ENCODE measurements at regions not wholly inside any gene's neighbourhood (a gene's known extent, or its start where the extent isn't known, plus 50 kb on each side); places are given as distances from the start of the nearest gene placed in this dataset.
"Not testable (repeated sequence)": the region's sequence is repeated elsewhere in the genome, so short reads cannot be mapped to it uniquely, and the experiment has no call there.

DNA sequence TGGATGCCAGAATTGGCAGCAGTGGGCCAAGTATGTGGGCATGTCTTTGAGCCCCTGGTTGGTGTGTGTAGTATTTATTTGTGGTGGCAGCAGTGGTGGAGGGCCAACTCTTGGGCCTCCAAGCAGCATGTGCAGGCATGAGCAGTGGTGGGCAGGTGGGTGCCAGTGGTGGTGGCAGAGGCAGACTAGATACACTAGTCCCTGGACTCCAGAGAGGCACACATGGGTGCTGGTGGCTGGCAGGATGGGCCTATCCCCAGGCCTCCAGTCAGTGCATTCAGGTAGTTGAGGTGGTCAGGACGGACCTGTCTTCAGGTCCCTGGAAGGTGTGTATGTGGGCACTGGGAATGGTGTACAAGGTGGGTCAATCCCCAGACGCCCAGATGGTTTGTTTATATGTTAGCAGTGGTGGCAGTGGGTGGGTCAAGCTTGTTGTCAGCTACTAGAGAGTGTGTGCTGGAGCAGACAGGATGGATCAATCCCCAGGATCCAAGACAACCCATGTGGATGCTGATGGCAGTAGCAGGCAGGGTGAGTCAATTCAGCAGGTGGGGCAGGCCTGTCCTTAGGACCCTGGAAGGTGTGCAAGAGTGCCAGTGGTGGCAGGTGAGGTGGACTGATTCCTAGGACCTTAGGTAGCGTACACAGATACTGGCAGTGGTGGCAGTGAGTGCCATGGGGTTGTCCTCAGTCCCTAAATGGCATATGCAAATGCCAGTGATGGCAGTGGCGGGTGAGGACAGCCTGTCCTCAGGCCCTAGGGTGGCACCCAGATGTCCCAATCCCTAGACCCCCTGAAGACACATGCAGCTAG lies 294.3 kb downstream of the RPS24 start:
- DNase-seq: no peak

DNA sequence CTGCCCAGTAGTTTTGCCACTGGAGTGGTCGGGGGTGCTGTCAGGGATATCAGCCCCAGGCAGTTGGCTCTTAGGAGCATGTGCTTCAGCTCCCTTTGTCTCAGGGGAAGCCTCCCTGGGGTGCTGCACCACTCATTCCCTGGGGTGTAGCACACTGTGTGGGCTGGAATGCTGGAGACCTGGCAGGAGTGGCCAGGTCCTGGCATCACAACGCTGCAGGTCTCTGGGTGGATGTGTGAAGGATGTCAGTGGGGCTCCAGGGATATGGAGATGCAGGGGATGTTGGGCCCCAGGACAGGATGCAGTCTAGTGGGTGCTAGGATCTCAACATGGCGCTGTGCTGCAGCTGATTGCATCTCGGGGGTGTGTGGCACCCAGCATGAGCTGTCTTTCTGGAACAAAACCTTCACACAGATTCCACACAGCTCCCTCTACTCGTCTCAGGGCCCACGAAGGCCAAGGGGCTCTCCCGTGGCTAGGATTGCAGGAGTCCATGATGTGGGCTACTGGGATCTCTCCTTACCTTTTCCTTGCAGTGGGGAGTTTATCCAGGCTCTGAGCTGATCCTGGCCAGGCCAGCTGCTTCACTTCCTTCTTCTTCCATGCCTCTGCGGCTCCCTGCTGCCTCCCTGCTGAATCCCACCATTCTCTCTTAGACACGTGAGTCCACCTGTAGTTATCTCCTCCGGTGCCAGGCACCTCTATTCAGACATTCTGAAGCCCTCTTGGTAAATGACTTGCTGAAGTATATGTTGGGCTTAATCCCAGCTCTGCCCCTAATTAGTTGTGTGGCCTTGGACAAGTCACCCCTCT lies 295.1 kb downstream of the RPS24 start:
- DNase-seq: no peak

DNA sequence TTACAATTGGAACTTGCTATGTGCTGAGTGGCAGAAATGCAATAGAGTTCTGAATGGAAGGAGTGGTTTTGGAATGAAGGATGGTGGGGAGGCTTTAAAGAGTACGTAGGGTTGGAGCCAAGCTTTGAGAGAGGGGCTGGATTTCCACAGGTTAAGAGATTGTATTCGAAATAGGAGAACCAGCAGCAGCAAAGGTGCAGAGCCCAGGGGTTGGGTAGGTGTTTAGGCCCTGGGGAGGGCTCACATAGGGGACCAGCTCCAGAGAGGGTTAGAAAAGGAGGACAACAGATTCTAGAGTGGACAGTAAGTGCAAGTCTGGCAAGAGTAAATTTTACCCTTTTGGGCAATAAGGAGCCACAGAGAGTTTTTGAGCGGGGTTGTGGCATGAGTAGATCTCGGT lies 297.2 kb downstream of the RPS24 start:
- DNase-seq: no peak

DNA sequence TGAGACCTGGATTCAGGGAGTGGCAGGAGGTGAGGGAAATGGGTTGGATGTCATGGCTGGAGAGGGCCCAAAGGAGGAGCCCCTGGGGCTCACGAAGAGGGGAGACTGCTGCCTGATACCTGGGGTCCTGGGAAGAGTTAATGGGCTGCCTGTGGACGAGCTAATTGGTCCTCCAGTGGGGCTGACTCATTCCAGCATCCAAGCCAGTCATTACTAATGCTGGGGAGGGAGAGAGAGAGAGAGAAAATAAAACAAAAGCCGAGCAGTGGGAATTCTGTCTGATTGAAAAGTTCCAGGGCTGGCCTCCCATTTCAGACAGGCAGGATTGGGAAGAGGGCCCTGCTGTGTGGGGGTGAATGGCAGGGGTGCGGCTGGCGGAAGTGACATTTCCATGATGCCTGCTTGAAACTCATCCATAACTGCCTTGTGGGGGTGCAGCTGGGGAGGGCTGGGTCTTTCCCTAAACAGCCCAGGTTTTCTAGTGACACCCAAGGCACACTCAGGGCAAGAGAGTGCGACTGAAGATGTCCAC lies 297.8 kb downstream of the RPS24 start:
- no peak for DNase-seq

DNA sequence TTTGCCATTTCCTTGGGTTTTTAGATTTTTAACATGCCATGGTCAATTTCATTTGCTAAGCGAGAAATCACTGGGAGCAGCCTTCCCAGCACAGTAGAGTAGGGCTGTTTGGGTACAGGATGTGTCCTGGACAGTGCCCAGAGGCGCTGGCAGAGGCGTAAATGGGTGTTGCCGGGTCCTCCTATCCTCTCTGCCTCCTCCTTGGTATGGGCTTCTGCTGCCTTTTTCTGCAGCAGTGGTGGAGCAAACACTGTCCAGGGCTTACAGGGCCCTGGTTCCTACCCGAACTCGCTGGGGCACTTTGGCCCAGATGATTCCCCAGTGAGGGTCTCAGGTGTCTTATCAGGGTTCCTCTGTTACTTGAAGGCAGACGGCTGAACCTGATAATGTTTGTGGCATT lies 298.3 kb downstream of the RPS24 start:
- DNase-seq: no peak

DNA sequence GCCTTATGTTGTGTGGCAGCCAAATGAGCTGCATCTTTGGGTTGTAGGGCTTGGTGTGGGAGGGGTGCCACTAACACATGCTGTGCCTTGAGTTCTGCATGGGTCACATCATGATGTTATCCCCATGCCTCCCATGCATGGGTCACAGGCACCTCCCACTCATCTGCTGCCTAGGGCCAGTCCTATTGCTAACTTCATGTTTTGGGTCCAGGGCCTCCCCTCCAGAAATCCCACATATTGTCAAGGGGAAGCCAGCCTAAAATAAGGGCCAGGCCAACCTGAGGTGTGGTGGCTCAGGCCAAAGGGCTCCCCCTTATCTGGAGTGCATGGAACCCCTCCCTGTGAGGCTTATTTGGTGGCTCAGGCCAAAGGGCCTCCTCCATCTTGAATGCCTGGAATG lies 299.0 kb downstream of the RPS24 start:
- DNase-seq: peak; percentile 17

DNA sequence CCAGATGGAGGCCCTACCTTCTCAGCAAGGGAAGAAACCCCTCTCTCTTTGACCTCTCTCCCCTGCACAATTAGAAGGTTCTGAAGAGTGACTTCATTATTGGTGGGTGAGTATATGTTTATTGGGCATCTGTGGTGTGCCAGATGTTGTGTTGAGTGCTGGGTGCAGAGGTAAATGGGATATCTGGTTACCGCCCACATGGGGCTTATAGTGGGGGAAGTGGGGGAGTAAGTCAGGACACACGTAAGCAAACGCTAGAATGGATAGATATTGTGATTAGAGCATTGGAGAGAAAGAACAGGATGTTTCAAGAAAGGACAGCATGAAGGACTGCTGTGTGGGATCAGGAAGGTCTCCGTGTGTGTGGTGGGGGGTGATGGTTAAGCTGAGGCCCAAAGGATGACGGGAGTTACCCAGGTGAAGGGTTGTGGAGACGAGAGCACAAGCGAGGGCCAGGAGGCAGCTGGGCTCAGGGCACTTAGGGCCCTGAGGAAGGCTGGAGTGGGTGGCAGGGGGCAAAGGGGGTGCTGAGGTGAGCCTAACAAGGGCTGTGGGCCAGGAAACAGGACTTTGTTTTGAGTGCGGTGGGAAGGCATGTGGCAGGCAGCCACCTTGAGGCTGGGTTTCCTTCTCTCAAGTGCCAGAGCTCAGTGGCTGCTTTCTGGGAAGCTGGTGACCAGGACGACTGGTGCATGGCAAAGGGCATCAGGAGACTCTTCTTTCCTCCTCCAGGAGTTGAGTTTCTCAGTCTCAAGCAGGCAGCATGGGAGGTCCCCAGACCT lies 299.9 kb downstream of the RPS24 start:
- no peak for DNase-seq

DNA sequence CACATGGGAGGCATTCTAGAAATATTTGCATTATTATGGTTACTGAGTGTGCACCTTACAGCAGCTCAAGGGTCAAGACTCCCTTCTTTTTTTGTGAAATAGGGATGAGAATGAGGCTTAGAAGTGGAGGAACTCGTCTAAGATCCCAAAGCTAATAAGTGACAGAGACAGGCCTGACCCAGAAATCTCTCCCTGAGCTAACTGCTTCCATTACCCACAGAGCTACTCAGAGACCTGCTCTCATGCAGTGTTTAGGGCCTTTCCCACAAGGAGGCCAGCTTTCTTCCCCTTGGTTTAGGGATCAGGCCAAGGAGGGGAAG lies 301.7 kb downstream of the RPS24 start:
- DNase-seq: no peak

DNA sequence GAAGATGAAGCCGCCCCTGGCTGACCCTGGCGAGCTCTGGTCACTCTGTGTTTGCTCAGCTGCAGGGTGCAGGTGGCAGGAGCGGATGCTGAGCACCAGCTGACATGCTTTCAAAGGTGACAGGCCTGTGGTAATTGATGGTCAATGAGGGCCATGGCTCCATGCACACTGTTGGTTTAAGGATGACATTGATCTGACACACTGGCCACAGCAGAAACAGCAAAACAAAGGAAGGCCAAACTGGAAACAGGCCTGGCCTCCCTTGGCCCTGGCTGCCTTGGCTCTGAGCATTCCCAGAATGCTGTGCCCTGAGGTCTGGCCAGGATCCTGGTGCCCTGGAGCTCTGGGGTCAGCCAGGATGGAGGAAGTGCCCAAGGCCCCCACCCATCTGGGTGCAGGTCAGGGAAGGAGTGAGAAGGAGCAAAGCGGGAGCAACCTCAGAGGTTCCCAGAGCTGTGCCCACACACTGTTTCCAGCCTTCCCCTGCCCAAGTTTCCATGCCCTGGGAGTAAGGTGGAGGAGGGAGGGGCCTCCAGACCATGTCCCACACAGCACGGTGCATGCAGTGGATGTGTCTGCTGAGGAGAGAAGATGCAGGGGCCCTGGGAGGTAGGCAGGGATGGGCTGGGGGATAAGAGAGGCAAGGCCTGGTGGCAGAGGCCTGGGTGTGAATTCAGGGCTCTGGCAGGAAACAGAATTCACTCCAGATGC lies 302.2 kb downstream of the RPS24 start:
- DNase-seq: no peak

DNA sequence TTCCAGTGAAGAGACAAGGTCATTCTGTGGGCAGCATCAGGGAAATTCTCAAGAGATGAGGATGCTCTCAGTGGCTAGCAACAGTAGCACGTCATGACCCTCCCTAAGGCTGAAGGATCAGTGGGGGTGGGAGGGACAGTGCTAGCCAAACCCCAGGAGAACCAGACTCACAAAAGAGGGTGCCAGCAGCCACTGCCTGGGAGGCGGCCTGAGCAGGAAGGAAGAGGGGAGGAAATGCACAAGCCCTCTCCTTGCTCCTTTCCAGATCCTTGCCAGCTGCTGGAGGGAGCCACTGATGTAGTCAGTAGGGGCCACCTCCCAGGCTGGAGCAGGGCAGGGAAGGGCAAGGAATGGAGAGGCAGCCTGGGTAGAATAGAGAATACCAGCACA lies 302.7 kb downstream of the RPS24 start:
- DNase-seq: no peak

DNA sequence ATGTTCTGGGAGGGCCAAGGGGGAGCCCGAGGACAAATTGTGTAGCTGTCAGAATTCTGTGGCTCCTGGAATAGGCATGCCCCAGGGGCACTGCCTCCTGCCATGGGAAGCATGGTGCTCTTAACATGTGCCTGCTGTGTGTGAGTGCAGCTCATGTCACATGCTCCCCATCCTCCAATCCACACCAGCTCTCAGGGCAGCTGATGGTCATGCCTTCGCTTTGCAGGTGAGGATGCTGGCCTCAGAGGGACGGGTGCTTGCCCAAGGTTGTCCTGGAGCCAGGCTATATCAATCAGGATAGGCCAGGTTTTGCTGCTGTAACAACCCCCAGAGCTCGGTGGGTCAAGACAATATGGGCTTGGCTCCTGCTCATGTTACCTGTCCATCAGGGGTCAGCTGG lies 303.4 kb downstream of the RPS24 start:
- DNase-seq: no peak

DNA sequence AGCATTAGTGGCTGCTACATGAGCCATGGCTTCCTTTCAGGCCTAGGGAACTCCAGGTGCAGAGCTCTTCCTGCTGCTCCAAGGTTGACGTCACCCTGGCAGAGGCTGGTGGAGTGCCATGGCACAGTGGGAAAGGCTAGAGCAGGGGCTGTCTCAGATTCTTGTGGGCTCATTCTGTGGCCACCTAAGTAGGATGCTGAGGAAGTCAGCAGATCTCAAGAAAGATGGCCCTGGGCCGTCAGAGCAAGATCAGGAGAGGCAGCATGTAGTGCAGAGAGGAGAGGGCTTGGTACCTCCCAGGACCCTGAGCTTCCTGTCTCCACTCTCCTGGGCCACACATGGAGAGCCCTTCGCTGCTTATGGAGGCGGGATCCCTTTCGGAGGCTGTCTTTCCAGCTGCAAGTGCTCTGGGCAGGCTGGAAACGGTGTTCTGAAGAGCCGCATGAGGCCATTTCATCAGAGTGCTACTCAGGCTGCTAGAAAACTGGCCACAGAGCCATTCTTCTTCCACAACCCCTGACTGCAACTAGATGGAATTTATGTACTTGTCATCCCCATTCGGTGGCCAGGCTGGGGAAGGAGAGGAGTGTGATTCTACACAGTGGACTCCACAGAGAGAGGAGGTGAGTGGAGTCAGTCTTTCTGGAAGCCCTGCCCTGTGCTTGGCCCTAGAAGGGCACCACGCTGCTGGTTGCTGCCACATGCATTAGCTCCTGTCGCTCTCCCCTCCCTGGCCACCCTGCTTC lies 304.2 kb downstream of the RPS24 start:
- DNase-seq: no peak

DNA sequence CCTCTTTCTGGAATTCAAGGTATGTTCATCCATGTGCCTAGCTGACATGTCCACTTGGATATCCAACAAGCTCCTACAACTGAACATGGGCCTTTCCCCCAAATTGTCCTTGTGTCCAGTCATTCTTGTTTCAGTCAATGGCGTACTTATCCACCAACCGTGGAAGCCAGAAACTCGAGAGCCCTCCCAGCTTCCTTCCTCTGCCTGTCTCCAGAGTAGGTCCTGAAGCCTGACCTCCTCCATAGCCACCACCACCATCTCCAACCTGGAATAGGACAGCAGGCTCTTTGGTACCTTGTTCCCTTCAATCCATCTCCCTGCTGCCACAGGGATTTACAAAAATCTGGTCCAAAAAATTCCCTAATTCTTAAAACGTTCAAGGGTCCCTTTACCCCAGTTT lies 305.1 kb downstream of the RPS24 start:
- no peak for DNase-seq

DNA sequence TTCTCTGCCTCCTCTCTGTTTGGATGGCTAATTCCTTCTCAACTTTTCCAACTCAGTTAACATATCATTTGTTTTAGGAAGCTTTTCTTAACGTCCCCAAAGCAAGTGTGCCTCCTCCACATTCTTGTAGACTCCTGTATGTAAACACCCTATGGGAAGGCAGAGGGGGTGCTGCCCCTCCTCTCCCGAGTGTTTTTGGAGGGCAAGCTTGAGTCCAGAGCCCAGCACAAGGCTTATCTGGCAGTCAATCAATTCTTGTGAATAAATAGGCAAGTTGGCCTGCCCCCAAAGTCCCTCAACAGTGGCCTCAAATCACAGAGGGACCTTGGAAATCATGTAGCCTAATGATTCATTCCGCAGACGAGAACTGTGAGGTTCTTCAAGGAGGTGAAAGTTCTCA lies 305.6 kb downstream of the RPS24 start:
- DNase-seq: no peak

DNA sequence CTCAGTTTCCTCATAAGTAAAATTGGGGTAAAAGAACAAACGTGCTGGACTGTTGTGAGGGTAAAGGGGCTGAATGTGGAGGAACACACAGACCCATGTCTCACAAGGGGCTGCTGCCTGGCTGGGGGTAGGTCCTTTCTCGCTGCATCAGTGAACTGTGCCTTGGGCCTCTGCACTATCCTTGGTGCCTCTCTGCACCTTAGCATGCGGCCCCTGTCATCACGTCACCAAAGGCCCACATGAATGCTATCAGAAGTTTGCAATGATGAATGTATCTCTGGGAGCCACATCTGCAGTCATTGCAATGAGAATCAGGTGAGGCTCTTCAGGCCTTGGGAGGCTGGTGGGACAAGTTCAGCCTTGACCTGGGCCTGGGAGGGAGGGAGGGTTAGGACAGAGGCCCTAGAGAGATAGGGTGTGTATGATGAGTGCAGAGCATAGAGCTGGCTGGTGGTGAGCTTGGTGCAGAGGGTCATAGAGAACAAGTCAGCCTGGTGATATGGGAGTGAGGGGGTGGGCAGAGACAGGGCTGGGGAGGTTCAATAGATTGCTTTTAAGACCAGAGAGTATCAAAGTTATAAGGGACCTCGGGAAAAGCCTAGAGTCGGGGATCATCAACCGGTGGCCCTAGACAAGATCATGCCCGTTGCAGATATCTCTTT lies 308.4 kb downstream of the RPS24 start:
- no peak for DNase-seq

DNA sequence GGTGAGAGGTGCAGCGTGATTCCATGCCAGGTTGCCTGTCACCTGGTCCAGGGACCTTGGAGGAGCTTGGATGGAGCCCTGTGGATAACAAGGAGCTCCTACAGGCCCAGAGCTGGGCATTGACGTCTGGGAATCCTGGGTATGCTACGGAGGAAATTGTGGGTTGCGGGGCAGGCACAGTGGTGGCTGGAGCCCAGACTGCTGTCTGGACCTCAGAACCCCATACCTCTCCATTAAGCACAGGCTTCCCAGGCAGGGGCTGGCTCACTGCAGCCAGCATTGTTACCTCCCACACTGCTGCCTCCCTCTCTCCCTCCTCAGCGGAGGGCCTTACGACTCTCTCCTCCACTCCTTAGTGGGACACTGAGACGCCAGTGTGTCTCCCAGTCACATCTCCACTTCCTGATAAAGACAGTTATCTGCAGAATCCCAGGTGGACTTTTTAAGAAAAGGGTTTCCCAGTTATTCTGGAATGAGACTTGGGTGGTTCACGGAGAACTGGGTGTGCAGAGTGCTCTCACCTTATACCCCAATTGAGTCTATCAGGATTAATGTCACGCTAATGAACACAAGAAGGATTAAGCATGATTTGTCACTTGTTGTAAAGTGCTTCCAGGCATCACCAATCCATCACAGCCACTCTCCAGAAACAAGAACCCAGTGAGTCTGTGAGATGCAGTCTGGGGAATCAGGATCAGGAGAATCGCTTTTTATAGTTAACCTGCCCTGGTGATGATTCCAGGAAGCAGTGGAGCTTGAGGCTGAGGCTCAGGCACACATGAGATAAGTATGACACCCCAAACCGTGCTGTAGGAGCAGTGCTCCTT lies 309.4 kb downstream of the RPS24 start:
- no peak for DNase-seq

DNA sequence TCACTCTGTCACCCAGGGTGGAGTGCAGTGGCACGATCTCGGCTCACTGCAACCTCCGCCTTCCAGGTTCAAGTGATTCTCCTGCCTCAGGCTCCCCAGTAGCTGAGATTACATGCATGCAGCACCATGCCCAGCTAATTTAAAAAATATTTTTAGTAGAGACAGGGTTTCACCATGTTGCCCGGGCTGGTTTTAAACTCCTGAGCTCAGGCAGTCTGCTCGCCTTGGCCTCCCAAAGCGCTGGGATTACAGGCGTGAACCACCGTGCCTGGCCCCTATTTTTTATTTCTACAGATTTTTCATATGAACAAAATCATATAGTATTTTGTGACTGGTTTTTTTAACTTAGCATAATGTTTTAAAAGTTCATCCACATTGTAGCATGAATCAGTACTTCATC lies 310.6 kb downstream of the RPS24 start:
- not testable (repeated sequence) for DNase-seq

DNA sequence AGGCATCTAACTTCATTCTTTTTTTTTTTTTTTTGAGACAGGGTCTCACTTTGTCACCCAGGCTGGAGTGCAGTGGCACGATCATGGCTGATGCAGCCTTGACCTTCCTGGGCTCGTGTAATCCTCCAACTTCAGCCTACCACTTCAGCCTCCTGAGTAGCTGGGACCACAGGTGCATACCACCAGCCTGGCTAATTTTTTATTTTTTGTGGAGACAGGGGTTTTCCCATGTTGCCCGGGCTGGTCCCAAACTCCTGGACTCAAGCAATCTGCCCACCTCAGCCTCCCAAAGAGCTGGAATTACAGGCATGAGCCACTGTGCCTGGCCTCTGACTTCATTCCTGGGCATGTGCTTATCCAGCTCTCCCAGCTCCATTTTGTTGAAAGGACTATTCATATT lies 311.9 kb downstream of the RPS24 start:
- DNase-seq: not testable (repeated sequence)

DNA sequence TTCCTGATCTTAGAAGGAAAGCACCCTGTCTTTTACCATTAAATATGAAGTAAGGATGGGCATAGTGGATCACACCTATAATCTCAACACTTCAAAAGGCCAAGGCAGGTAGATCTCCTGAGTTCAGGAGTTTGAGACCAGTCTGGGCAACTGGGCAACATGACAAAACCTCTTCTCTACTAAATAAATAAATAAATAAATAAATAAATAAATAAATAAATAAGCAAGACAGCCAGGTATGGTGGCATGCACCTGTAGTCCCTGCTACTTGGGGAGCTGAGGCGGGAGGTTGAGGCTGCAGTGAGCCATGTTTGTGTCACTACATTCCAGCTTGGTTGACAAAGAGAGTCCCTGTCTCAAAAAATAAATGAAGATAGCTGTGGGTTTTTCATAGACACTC lies 313.1 kb downstream of the RPS24 start:
- DNase-seq: no peak

DNA sequence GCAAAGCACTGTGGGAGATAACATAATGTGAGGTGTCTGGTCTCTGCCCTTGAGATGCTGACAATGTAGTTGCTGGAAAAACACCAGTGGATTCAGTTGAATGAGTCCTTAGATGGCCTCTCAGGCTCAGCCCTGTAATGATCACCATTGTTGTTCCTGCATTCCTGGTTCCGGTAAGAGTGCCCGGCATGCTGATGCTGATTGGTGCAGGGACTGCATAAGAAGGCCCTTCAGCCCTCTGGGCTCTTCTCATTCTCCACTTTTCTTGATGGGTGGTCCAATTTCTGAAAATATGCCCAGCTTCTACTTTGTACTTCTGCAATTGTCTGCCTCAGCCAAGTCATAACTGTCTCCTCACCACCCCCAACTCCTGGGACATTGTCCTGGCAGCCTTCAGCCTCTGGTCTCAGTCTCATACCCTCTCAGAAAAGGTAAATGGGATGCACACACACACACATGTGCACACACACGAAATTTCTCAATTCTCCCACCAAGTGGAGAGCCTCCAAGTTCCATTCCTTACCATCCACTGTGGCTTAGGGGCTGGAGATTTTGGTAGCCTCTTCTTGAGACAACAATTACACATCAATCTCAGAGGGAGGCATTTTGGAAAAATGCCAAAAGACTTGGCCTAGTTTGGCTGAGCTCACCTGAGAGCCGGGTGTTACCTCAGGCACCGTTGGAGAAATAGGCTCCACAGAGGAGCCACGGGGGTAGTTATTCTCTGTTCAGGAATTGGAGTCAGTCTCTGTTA lies 314.9 kb downstream of the RPS24 start:
- DNase-seq: no peak

All from suppressor macrophage treated with lipopolysaccharide for 4 hours (primary cell).